DOHH2 (cell line): ENCODE measurements at regions not wholly inside any gene's neighbourhood (a gene's known extent, or its start where the extent isn't known, plus 50 kb on each side); places are given as distances from the start of the nearest gene placed in this dataset.
"Not testable (repeated sequence)": the region's sequence is repeated elsewhere in the genome, so short reads cannot be mapped to it uniquely, and the experiment has no call there.

ENCODE experiments used
- H3F3A ChIP-seq: fragments of 200-600 bp; sonication (generic), shearing (Covaris generic); 2 replicates; pipeline ENCODE4 v1.6.0; 2016; ENCODE audit warnings: antibody characterized with exemption, mild to moderate bottlenecking; ENCODE audit not compliant: control insufficient read depth, insufficient read depth
- H3K27ac ChIP-seq: fragments of 200-600 bp; sonication (generic); 2 replicates; pipeline ENCODE4 v1.5.1; 2014; ENCODE audit warnings: low read depth, mild to moderate bottlenecking, low read length, moderate library complexity
- H3K27me3 ChIP-seq: fragments of 200-600 bp; sonication (generic); 2 replicates; pipeline ENCODE4 v1.6.1; 2014; ENCODE audit warnings: mild to moderate bottlenecking, low read length, mixed read lengths; ENCODE audit not compliant: control insufficient read depth
- H3K36me3 ChIP-seq: fragments of 200-600 bp; sonication (generic); 2 replicates; pipeline ENCODE4 v1.6.1; 2014; ENCODE audit warnings: mild to moderate bottlenecking, low read length, moderate library complexity, mixed read lengths; ENCODE audit not compliant: control insufficient read depth
- H3K4me1 ChIP-seq: fragments of 200-600 bp; sonication (generic); 2 replicates; pipeline ENCODE4 v1.6.1; 2014; ENCODE audit warnings: mild to moderate bottlenecking, low read length, mixed read lengths; ENCODE audit not compliant: control insufficient read depth
- H3K4me2 ChIP-seq: fragments of 200-600 bp; sonication (generic); 2 replicates; pipeline ENCODE4 v1.6.0; 2014; ENCODE audit warnings: mild to moderate bottlenecking, low read length, moderate library complexity
- H3K4me3 ChIP-seq: fragments of 200-600 bp; sonication (generic); 2 replicates; pipeline ENCODE4 v1.5.1; 2014; ENCODE audit warnings: mild to moderate bottlenecking, low read length, mixed read lengths
- H3K79me2 ChIP-seq: fragments of 200-600 bp; sonication (generic); 2 replicates; pipeline ENCODE4 v1.6.1; 2014; ENCODE audit warnings: mild to moderate bottlenecking, low read length, mixed read lengths; ENCODE audit not compliant: control insufficient read depth
- H3K9me2 ChIP-seq: fragments of 200-600 bp; sonication (generic); replicated peaks from 2 replicates; pipeline ENCODE4 v1.6.1; 2014; ENCODE audit warnings: mild to moderate bottlenecking, low read length, mixed read lengths; ENCODE audit not compliant: control insufficient read depth
- H3K9me3 ChIP-seq: fragments of 200-600 bp; sonication (generic); 2 replicates; pipeline ENCODE4 v1.6.1; 2014; ENCODE audit warnings: antibody characterized with exemption, low read length, mixed read lengths; ENCODE audit not compliant: control insufficient read depth, insufficient read depth
- H4K20me1 ChIP-seq: fragments of 200-600 bp; sonication (generic); 2 replicates; pipeline ENCODE4 v1.6.0; 2014; ENCODE audit warnings: low read depth, mild to moderate bottlenecking, antibody characterized with exemption, low read length, moderate library complexity; ENCODE audit not compliant: control insufficient read depth, insufficient read depth
- EZH2phosphoT487 ChIP-seq: fragments of 200-600 bp; sonication (generic); IDR thresholded peaks from 2 replicates; pipeline ENCODE4 v1.6.1; 2017; ENCODE audit warnings: borderline replicate concordance, mild to moderate bottlenecking, antibody characterized with exemption, low read length, moderate library complexity, mixed read lengths
- TF ChIP-seq, protein P1 (sequence below): fragments of 200-600 bp; sonication (generic); IDR thresholded peaks from one replicate; pipeline ENCODE4 v1.5.1; 2014; ENCODE audit warnings: antibody characterized with exemption, mild to moderate bottlenecking, low read depth, low read length; ENCODE audit not compliant: poor library complexity, severe bottlenecking

DNA sequence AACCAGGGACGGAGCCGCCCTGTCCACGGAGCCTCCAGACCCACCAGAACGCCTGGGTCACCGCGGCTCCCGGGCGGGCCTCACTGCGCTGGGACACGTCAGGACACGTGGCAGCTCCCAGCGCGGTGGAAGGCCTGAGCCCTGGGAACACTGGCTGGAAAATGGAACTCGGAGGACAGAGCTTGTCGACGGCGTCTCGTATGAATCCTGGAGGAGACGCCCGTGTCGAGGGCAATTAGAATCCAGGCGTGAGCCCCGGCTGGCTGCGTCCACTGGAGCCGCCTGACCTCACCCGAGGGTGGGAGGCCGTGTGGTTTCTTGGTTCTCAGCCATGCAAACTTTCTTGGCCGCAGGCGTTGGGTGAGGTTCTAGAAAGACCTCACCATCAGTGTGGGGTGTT, 173.9 kb downstream of the LAT start:
- Histone ChIP-seq H3K4me3 (no peak overlapping the region), H3K9me2 (no peaks in the 10 kb centered on the region), H3F3A (no peaks in the 10 kb centered on the region), H3K79me2 (no peaks in the 10 kb centered on the region), H3K4me1 (no peaks in the 10 kb centered on the region), H3K27me3 (no peaks in the 10 kb centered on the region), H3K9me3 (no peaks in the 10 kb centered on the region), H3K27ac (no peak overlapping the region), H4K20me1 (no peaks in the 10 kb centered on the region), H3K4me2 (no peak overlapping the region), H3K36me3 (no peaks in the 10 kb centered on the region)
- no peak for TF ChIP-seq EZH2phosphoT487
- TF ChIP-seq, protein P1, sequence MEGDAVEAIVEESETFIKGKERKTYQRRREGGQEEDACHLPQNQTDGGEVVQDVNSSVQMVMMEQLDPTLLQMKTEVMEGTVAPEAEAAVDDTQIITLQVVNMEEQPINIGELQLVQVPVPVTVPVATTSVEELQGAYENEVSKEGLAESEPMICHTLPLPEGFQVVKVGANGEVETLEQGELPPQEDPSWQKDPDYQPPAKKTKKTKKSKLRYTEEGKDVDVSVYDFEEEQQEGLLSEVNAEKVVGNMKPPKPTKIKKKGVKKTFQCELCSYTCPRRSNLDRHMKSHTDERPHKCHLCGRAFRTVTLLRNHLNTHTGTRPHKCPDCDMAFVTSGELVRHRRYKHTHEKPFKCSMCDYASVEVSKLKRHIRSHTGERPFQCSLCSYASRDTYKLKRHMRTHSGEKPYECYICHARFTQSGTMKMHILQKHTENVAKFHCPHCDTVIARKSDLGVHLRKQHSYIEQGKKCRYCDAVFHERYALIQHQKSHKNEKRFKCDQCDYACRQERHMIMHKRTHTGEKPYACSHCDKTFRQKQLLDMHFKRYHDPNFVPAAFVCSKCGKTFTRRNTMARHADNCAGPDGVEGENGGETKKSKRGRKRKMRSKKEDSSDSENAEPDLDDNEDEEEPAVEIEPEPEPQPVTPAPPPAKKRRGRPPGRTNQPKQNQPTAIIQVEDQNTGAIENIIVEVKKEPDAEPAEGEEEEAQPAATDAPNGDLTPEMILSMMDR = no peak

DNA sequence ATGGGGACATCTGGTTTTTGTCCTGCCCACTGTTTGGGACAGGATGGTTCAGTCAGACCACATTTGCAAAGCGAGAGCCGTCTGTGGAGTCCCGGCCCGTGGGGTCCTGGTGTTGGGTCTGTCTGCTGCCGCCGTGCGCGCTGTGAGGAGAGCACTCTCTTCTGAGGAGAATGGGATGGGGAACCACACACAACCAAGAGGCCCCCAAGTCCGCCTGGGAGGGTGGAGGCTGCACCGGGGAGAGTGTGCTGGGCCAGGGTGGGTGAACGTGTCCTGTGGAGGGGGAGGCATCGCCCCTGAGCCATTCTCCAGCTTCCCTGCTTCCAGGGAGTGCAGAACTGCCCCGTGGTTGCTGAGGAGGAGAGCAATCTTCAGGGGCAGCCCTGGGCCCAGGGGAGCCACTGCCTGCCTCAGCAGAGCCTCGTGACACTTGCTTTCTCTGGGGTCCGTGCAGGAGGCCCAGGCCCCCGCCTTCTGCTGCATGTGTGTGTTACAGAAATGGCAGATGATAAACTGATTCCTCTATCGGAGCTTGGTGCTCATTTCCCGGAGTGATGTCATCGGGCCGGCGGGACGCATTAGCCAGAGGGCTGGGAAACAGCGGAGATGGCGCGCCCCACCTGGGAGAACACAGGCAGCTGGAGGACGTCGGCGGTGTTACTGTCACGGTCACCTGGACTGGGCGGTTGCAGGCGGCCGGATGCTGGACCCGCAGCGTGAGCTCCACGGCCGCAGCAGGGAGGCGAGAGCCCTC, 173.4 kb downstream of the LAT start:
- not testable (repeated sequence) for H3K4me3 ChIP-seq, H3K9me3 ChIP-seq, H3K4me2 ChIP-seq, H3K27ac ChIP-seq, H3K36me3 ChIP-seq, H3K4me1 ChIP-seq, H3F3A ChIP-seq, H3K9me2 ChIP-seq, H3K79me2 ChIP-seq, H4K20me1 ChIP-seq, H3K27me3 ChIP-seq

DNA sequence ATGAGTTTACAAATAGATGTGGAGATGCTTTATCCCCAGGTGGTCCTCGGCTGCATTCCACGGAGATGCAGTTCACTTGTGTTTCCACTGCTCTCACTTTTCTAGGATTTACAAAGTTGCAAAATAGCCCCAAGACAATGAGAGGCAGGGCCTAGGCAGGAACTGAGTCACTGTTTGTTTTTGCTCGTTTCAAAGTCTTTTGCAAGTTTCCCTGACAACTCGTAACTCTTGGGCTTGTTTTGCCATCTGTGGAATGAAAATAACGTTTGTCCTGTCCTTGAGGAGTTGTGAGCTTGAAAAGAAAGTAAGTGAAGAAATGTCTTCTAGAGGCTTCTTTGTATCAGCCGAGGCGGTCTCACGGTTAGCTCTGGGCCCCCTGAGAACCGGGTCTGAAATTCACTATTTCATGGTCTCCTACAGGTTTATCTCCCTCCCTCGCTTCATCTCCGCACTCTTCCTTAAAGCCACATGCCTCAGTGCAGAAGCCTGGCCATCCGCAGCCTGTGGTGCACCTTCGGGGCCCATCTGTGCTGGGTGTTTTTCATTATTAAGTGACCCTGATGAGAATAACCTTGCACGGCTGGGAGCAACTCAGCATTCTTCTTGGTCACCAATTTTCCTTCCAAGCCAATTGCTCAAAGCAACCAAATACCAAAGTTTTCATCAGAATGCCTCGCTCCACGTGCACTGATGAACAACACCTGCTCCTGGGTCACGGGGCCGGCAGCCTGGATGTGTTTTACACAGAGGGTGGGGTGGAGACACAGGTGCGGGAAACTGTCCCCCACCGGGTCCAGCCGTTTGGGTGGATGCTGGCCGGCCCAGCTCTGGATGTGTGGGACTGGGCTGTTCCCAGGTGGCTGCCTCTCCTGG, 172.4 kb downstream of the LAT start:
- H3K27ac ChIP-seq, H3K4me1 ChIP-seq, H3K9me3 ChIP-seq, H3K79me2 ChIP-seq, H3K4me3 ChIP-seq, H3F3A ChIP-seq, H4K20me1 ChIP-seq, H3K27me3 ChIP-seq, H3K4me2 ChIP-seq, H3K36me3 ChIP-seq, H3K9me2 ChIP-seq: not testable (repeated sequence)

DNA sequence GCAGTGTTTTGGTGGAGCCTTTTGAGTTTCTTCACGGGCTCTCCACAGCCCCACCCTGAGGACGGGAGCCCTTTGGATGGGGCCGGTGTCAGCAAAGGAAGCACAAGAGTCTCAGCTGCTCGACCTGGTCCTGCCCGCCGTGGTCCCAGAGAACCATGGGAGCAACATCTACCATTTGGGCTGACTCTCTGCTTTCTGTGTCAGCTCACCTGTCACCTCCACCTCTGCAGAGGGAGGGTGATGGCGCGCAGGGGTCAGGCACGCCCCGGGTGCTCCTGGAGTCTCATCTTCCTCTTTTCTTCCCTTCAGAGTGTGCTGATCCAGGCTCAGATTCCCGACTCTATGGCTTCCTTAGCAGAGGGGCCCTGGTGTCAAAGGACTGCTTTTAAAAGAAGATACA, 171.7 kb downstream of the LAT start:
- H3K27me3 ChIP-seq = no peaks in the 10 kb centered on the region
- H3K79me2 ChIP-seq = no peaks in the 10 kb centered on the region
- H3K4me1 ChIP-seq = no peaks in the 10 kb centered on the region
- no peak for TF ChIP-seq EZH2phosphoT487
- TF ChIP-seq, protein P1 = no peak
- no peaks in the 10 kb centered on the region for H3F3A ChIP-seq
- H3K36me3 ChIP-seq = no peaks in the 10 kb centered on the region
- H3K9me3 ChIP-seq = no peaks in the 10 kb centered on the region
- no peak overlapping the region for H3K27ac ChIP-seq
- H3K4me2 ChIP-seq = no peak overlapping the region
- no peak overlapping the region for H3K4me3 ChIP-seq
- no peaks in the 10 kb centered on the region for H4K20me1 ChIP-seq
- no peaks in the 10 kb centered on the region for H3K9me2 ChIP-seq

DNA sequence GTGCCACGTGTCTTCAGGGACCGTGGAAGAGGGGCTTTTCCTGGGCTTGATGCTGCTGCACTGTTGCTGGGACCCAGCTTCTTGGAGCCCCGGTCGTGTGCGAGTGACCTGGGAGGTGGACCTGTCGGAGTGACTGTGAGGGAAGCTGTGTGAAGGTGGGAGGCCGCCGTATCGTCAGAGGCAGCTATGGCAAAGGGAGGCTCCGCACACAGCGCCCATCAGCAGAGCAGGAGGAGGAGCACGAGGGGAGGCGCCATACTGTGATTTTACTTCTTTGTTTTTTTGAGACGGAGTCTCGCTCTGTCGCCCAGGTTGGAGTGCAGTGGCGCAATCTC, 171.0 kb downstream of the LAT start:
- H3K4me1 ChIP-seq, H3K9me2 ChIP-seq, H3F3A ChIP-seq, H4K20me1 ChIP-seq, H3K4me3 ChIP-seq, H3K36me3 ChIP-seq, H3K9me3 ChIP-seq, H3K79me2 ChIP-seq, H3K27ac ChIP-seq, H3K27me3 ChIP-seq, H3K4me2 ChIP-seq: not testable (repeated sequence)

DNA sequence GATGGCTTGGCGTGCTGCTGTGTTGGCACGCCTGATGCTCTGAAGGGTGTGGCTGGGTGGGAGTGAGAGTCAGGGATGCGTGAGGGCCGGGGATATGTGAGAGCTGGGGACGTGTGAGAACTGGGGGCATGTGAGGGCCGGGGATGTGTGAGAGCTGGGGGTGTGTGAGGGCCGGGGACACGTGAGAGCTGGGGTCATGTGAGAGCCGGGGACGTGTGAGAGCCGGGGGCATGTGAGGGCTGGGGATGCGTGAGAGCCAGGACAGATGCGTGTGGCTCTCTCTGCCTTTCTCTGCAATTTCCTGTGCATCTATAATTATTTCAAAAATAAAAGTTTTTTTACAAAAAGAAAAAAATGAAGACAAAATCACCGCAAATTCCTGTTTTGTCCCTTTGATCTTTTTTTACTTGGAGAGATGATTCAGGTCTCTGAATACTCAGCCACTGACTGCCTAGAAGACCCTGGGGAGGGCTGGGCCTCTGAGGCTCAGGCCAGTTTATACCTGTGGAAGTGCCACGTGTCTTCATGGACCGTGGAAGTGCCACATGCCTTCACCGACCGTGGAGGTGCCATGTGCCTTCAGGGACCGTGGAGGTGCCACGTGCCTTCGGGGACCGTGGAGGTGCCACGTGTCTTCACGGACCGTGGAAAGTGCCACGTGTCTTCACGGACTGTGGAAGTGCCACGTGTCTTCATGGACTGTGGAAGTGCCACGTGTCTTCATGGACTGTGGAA, 170.4 kb downstream of the LAT start:
- H3K27me3 ChIP-seq, H3K9me3 ChIP-seq, H3K9me2 ChIP-seq, H3K27ac ChIP-seq, H3F3A ChIP-seq, H3K79me2 ChIP-seq, H3K4me2 ChIP-seq, H3K4me3 ChIP-seq, H4K20me1 ChIP-seq, H3K36me3 ChIP-seq, H3K4me1 ChIP-seq: not testable (repeated sequence)
